GM19372 (cell line): ENCODE measurements at regions not wholly inside any gene's neighbourhood (a gene's known extent, or its start where the extent isn't known, plus 50 kb on each side); places are given as distances from the start of the nearest gene placed in this dataset.
"Not testable (repeated sequence)": the region's sequence is repeated elsewhere in the genome, so short reads cannot be mapped to it uniquely, and the experiment has no call there.

Source experiments
- ATAC-seq: cut with Tn5 transposase; IDR thresholded peaks from one replicate; pipeline ENCODE4 v1.9.1; 2021; ENCODE audit warnings: mild to moderate bottlenecking, low read depth, moderate library complexity; ENCODE audit not compliant: unreplicated experiment

- no peak for ATAC-seq
These were observed 122.9 kb upstream of the DAB2 start for GRCh38 chr5:39547553-39548154.

- no peak for ATAC-seq
These were observed 120.2 kb upstream of the DAB2 start for GRCh38 chr5:39544941-39545340.

- ATAC-seq = no peak
These were observed 118.6 kb upstream of the DAB2 start for GRCh38 chr5:39543335-39543734.

GRCh38 chr5:39542511-39543285 lies 117.9 kb upstream of the DAB2 start:
- no peak for ATAC-seq

GRCh38 chr5:39541920-39542319 lies 117.1 kb upstream of the DAB2 start:
- no peak for ATAC-seq

GRCh38 chr5:39539470-39539869 lies 114.7 kb upstream of the DAB2 start:
- no peak for ATAC-seq

GRCh38 chr5:39534690-39535089 lies 109.9 kb upstream of the DAB2 start:
- no peak for ATAC-seq

GRCh38 chr5:39533749-39534148 lies 109.0 kb upstream of the DAB2 start:
- no peak for ATAC-seq

- ATAC-seq = no peak
These were observed 107.7 kb upstream of the DAB2 start for GRCh38 chr5:39532511-39532910.

- ATAC-seq = no peak
These were observed 106.5 kb upstream of the DAB2 start for GRCh38 chr5:39531306-39531705.

- no peak for ATAC-seq
These were observed 102.2 kb upstream of the DAB2 start for GRCh38 chr5:39526914-39527477.

- ATAC-seq = not testable (repeated sequence)
These were observed 101.0 kb upstream of the DAB2 start for GRCh38 chr5:39525781-39526180.

- no peak for ATAC-seq
These were observed 100.5 kb upstream of the DAB2 start for GRCh38 chr5:39525271-39525670.

- no peak for ATAC-seq
These were observed 99.0 kb upstream of the DAB2 start for GRCh38 chr5:39523821-39524220.

- no peak for ATAC-seq
These were observed 97.3 kb upstream of the DAB2 start for GRCh38 chr5:39521940-39522590.

- no peak for ATAC-seq
These were observed 96.5 kb upstream of the DAB2 start for GRCh38 chr5:39521098-39521860.

- ATAC-seq = no peak
These were observed 95.4 kb upstream of the DAB2 start for GRCh38 chr5:39520232-39520572.

- no peak for ATAC-seq
These were observed 94.9 kb upstream of the DAB2 start for GRCh38 chr5:39519566-39520231.

- no peak for ATAC-seq
These were observed 94.3 kb upstream of the DAB2 start for GRCh38 chr5:39519079-39519478.

- no peak for ATAC-seq
These were observed 93.7 kb upstream of the DAB2 start for GRCh38 chr5:39518516-39518915.
